Neural cell (in vitro differentiated cells): ENCODE measurements at regions not wholly inside any gene's neighbourhood (a gene's known extent, or its start where the extent isn't known, plus 50 kb on each side); places are given as distances from the start of the nearest gene placed in this dataset.

Source experiments
- H2AFZ ChIP-seq: fragments of 200-600, 300-800 bp; sonication (generic), shearing (Covaris generic); 2 replicates; pipeline ENCODE4 v1.6.0; 2014; ENCODE audit warnings: low read depth, mild to moderate bottlenecking, antibody characterized with exemption, low read length, moderate library complexity
- H3F3A ChIP-seq: fragments of 200-600 bp; shearing (Covaris generic); 2 replicates; pipeline ENCODE4 v1.6.1; 2016; ENCODE audit warnings: mild to moderate bottlenecking, moderate library complexity, mixed read lengths, antibody characterized with exemption, low read length; ENCODE audit not compliant: insufficient read depth, poor library complexity, severe bottlenecking
- H3K27ac ChIP-seq: fragments of 200-600, 300-800 bp; sonication (generic), shearing (Covaris generic); 2 replicates; pipeline ENCODE4 v1.5.1; 2014; ENCODE audit warnings: mild to moderate bottlenecking, low read length, moderate library complexity
- H3K27me3 ChIP-seq: fragments of 300-800, 200-600 bp; sonication (generic), shearing (Covaris generic); 2 replicates; pipeline ENCODE4 v1.6.0; 2014; ENCODE audit warnings: mild to moderate bottlenecking, low read depth, low read length, moderate library complexity; ENCODE audit not compliant: insufficient read depth
- H3K36me3 ChIP-seq: fragments of 300-800, 200-600 bp; sonication (generic), shearing (Covaris generic); 2 replicates; pipeline ENCODE4 v1.5.1; 2014; ENCODE audit warnings: mild to moderate bottlenecking, antibody characterized with exemption, low read length, moderate library complexity; ENCODE audit not compliant: insufficient read depth
- H3K4me2 ChIP-seq: fragments of 300-800, 200-600 bp; sonication (generic), shearing (Covaris generic); 2 replicates; pipeline ENCODE4 v1.6.0; 2014; ENCODE audit warnings: mild to moderate bottlenecking, low read length
- H3K4me3 ChIP-seq: fragments of 300-800, 200-600 bp; sonication (generic), shearing (Covaris generic); 2 replicates; pipeline ENCODE4 v1.5.1; 2014; ENCODE audit warnings: mild to moderate bottlenecking, low read length, moderate library complexity
- H3K79me2 ChIP-seq: fragments of 200-600 bp; shearing (Covaris generic); replicated peaks from 2 replicates; pipeline ENCODE4 v1.6.0; 2014; ENCODE audit warnings: mild to moderate bottlenecking, low read length, moderate library complexity; ENCODE audit not compliant: insufficient read depth
- H3K9ac ChIP-seq: fragments of 300-800, 200-600 bp; sonication (generic), shearing (Covaris generic); 2 replicates; pipeline ENCODE4 v1.6.1; 2016; ENCODE audit warnings: mild to moderate bottlenecking, low read length, mixed read lengths
- H3K9me2 ChIP-seq: fragments of 200-600 bp; shearing (Covaris generic); 2 replicates; pipeline ENCODE4 v1.6.1; 2016; ENCODE audit warnings: mild to moderate bottlenecking, low read length, mixed read lengths; ENCODE audit not compliant: insufficient read depth
- H3K9me3 ChIP-seq: fragments of 200-600, 300-800 bp; sonication (generic), shearing (Covaris generic); 2 replicates; pipeline ENCODE4 v1.6.1; 2016; ENCODE audit warnings: mild to moderate bottlenecking, mixed run types, low read length, moderate library complexity, mixed read lengths
- H4K20me1 ChIP-seq: fragments of 200-600 bp; shearing (Covaris generic); 2 replicates; pipeline ENCODE4 v1.6.1; 2016; ENCODE audit warnings: mild to moderate bottlenecking, mixed run types; ENCODE audit not compliant: insufficient read depth
- CTCF ChIP-seq: fragments of 450-650 bp; IDR thresholded peaks from 2 replicates; pipeline ENCODE4 v1.5.1; 2014; ENCODE audit warnings: antibody characterized with exemption, mild to moderate bottlenecking, moderate library complexity; ENCODE audit not compliant: poor library complexity, severe bottlenecking
- EP300 ChIP-seq: fragments of 450-650 bp; conservative IDR thresholded peaks from 2 replicates; pipeline ENCODE4 v1.6.1; 2014; ENCODE audit warnings: antibody characterized with exemption, mild to moderate bottlenecking, moderate library complexity; ENCODE audit not compliant: poor library complexity, severe bottlenecking
- EZH2 ChIP-seq: fragments of 200-600, 300-800 bp; shearing (Covaris generic), sonication (generic); IDR thresholded peaks from 2 replicates; pipeline ENCODE4 v1.6.1; 2014; ENCODE audit warnings: antibody characterized with exemption, low read length, borderline replicate concordance, mild to moderate bottlenecking; ENCODE audit not compliant: insufficient read depth, poor library complexity, severe bottlenecking
- MXI1 ChIP-seq: fragments of 450-650 bp; conservative IDR thresholded peaks from 2 replicates; pipeline ENCODE4 v1.6.1; 2014; ENCODE audit warnings: antibody characterized with exemption, mild to moderate bottlenecking; ENCODE audit not compliant: poor library complexity, severe bottlenecking
- POLR2AphosphoS5 ChIP-seq: IDR thresholded peaks from 2 replicates; pipeline ENCODE4 v1.6.1; 2012
- RAD21 ChIP-seq: fragments of 450-650 bp; conservative IDR thresholded peaks from 2 replicates; pipeline ENCODE4 v1.6.1; 2014; ENCODE audit warnings: antibody characterized with exemption, mild to moderate bottlenecking, moderate library complexity
- SMC3 ChIP-seq: fragments of 450-650 bp; conservative IDR thresholded peaks from 2 replicates; pipeline ENCODE4 v1.6.1; 2014; ENCODE audit warnings: antibody characterized with exemption, mild to moderate bottlenecking, moderate library complexity; ENCODE audit not compliant: poor library complexity
- TAF1 ChIP-seq: IDR thresholded peaks from 2 replicates; pipeline ENCODE4 v1.6.1; 2012; ENCODE audit warnings: low read depth
- TF ChIP-seq, protein P1 (sequence below): IDR thresholded peaks from 2 replicates; pipeline ENCODE4 v1.6.1; 2012; ENCODE audit warnings: borderline replicate concordance

GRCh38 chr10:3648576-3648975 is 136.4 kb downstream of the KLF6 start:
- TF ChIP-seq CTCF: no peak
- no peak for TF ChIP-seq EP300
- TF ChIP-seq POLR2AphosphoS5: no peak
- H3K4me3 ChIP-seq: no peak overlapping the region
- no peaks in the 10 kb centered on the region for H4K20me1 ChIP-seq
- no peaks in the 10 kb centered on the region for H3K79me2 ChIP-seq
- H3K9me3 ChIP-seq: no peaks in the 10 kb centered on the region
- no peak overlapping the region for H3K27ac ChIP-seq
- no peaks in the 10 kb centered on the region for H3F3A ChIP-seq
- no peaks in the 10 kb centered on the region for H3K36me3 ChIP-seq
- H2AFZ ChIP-seq: no peak overlapping the region
- no peaks in the 10 kb centered on the region for H3K27me3 ChIP-seq
- no peak overlapping the region for H3K4me2 ChIP-seq
- H3K9ac ChIP-seq: no peak overlapping the region
- H3K9me2 ChIP-seq: no peaks in the 10 kb centered on the region

GRCh38 chr10:3648170-3648569 is 136.8 kb downstream of the KLF6 start:
- no peaks in the 10 kb centered on the region for H3K9me2 ChIP-seq
- TF ChIP-seq TAF1 (no peak), EP300 (no peak), MXI1 (no peak), RAD21 (no peak), EZH2 (no peak), POLR2AphosphoS5 (no peak), SMC3 (no peak), CTCF (no peak)
- TF ChIP-seq, protein P1, sequence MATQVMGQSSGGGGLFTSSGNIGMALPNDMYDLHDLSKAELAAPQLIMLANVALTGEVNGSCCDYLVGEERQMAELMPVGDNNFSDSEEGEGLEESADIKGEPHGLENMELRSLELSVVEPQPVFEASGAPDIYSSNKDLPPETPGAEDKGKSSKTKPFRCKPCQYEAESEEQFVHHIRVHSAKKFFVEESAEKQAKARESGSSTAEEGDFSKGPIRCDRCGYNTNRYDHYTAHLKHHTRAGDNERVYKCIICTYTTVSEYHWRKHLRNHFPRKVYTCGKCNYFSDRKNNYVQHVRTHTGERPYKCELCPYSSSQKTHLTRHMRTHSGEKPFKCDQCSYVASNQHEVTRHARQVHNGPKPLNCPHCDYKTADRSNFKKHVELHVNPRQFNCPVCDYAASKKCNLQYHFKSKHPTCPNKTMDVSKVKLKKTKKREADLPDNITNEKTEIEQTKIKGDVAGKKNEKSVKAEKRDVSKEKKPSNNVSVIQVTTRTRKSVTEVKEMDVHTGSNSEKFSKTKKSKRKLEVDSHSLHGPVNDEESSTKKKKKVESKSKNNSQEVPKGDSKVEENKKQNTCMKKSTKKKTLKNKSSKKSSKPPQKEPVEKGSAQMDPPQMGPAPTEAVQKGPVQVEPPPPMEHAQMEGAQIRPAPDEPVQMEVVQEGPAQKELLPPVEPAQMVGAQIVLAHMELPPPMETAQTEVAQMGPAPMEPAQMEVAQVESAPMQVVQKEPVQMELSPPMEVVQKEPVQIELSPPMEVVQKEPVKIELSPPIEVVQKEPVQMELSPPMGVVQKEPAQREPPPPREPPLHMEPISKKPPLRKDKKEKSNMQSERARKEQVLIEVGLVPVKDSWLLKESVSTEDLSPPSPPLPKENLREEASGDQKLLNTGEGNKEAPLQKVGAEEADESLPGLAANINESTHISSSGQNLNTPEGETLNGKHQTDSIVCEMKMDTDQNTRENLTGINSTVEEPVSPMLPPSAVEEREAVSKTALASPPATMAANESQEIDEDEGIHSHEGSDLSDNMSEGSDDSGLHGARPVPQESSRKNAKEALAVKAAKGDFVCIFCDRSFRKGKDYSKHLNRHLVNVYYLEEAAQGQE: no peak
- H3K79me2 ChIP-seq: no peaks in the 10 kb centered on the region
- H3K27ac ChIP-seq: no peak overlapping the region
- H4K20me1 ChIP-seq: no peaks in the 10 kb centered on the region
- no peaks in the 10 kb centered on the region for H3K27me3 ChIP-seq
- H3K4me2 ChIP-seq: no peak overlapping the region
- no peaks in the 10 kb centered on the region for H3K9me3 ChIP-seq
- no peak overlapping the region for H2AFZ ChIP-seq
- no peak overlapping the region for H3K4me3 ChIP-seq
- no peak overlapping the region for H3K9ac ChIP-seq
- no peaks in the 10 kb centered on the region for H3K36me3 ChIP-seq
- H3F3A ChIP-seq: no peaks in the 10 kb centered on the region
